Lung (tissue), 11 donors: ENCODE measurements at regions not wholly inside any gene's neighbourhood (a gene's known extent, or its start where the extent isn't known, plus 50 kb on each side); places are given as distances from the start of the nearest gene placed in this dataset.
A peak's percentile ranks its signal among the peaks of the same experiment; 100 is the strongest.

Source experiments
- ATAC-seq: fragments of 200-7000 bp; cut with Tn5 transposase; one replicate; pipeline ENCODE4 v1.9.1; 2020; ENCODE audit warnings: moderate number of reproducible peaks; ENCODE audit not compliant: insufficient read depth, low FRiP score
- DNase-seq, 3 donors: peaks; one replicate each; pipeline ENCODE4 v3.0.0-alpha.2; 2013 to 2017
- H3K27ac ChIP-seq, 2 donors: one replicate each; pipeline ENCODE4 v1.5.1; 2013; ENCODE audit warnings: mild to moderate bottlenecking in 2 of 2, moderate library complexity in 2 of 2, control low read depth in 1 of 2, inconsistent platforms in 1 of 2, low read depth in 1 of 2, low read length in 1 of 2
- H3K27me3 ChIP-seq, 3 donors: one replicate each; pipeline ENCODE4 v1.5.1; 2013; ENCODE audit warnings: low read length in 2 of 3; ENCODE audit not compliant: control insufficient read depth in 3 of 3, insufficient read depth in 3 of 3
- H3K36me3 ChIP-seq, 4 donors: one replicate each; pipeline ENCODE4 v1.5.1; 2013; ENCODE audit warnings: low read length in 4 of 4, mild to moderate bottlenecking in 1 of 4, moderate library complexity in 1 of 4; ENCODE audit not compliant: control insufficient read depth in 4 of 4, insufficient read depth in 4 of 4
- H3K4me1 ChIP-seq, 5 donors: one replicate each; pipeline ENCODE4 v1.5.1; 2013; ENCODE audit warnings: low read length in 5 of 5, mild to moderate bottlenecking in 2 of 5, moderate library complexity in 1 of 5; ENCODE audit not compliant: control insufficient read depth in 5 of 5, insufficient read depth in 5 of 5
- H3K4me3 ChIP-seq: one replicate; pipeline ENCODE4 v1.5.1; 2013; ENCODE audit warnings: mild to moderate bottlenecking, control low read depth, moderate library complexity
- H3K9ac ChIP-seq, 2 donors: one replicate each; pipeline ENCODE4 v1.5.1; 2013; ENCODE audit warnings: low read length in 2 of 2, control low read depth in 1 of 2; ENCODE audit not compliant: insufficient read depth in 1 of 2
- H3K9me3 ChIP-seq, 4 donors: one replicate each; pipeline ENCODE4 v1.5.1; 2013; ENCODE audit warnings: low read length in 3 of 4, mild to moderate bottlenecking in 1 of 4, moderate library complexity in 1 of 4; ENCODE audit not compliant: control insufficient read depth in 4 of 4, insufficient read depth in 3 of 4
- WGBS, 2 donors: extraction: QIAGEN DNeasy Blood & Tissue Kit; methylation state at CpG; one replicate each; pipeline ENCODE4 v1.1.7; 2013; 5-methylcytosine and 5-hydroxymethylcytosine counted together
- TF ChIP-seq, protein P1 (sequence below): IDR thresholded peaks from 2 replicates; pipeline ENCODE4 v1.5.1; 2012; ENCODE audit warnings: mild to moderate bottlenecking; ENCODE audit errors: control extremely low read depth, extremely low read depth
- donor health status: control.
- donor health status: control.
- donor health status: Bipolar disorder and iron deficiency.
- donor health status: healthy.
- donor health status: DM: yes; HTN: yes; CAD: no.

DNA sequence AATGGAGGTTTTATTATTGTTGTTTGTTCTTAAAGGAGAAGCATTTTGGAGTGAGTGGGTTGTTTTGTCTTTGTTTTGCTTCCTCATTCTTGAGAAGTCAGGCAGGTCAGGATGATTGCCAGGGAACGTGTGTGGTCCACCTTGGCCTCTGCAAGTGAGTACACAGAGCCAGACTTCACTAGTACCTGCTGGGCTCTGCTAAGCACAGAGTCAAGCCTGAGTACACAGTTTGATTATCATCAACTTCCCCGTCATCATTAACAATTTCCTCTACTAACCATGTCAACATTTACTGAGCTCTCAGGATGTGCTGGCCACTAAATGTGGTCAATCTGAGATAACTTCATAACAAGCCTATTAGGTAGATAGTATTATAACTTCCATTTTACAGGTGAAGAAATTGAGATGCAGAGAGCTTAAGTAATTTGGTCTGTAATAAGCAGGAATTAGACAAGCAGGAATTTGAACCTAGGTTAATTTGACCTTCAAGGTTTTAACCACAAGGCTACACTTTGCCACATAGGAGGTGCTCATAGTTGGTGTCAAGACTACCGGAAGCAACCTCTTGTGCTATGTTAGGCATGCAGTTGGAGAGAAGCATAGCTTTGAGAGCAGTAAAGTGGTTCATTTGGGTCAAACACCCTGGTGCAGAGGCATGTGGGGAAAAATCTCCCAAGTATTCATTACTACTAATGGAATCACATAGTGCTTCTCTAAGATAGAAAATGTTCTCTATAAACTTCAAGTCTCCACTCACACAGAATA, 178.3 kb downstream of the NUAK1 start:
- no peaks in the 10 kb centered on the region for H3K36me3 ChIP-seq
- H3K4me3 ChIP-seq: no peak overlapping the region
- WGBS, 2 donors: 38 to 51% methylated on average over 3 of the region's 3 CpGs
- peak in 1 of 3 donors; percentile 29 for DNase-seq
- TF ChIP-seq, protein P1, sequence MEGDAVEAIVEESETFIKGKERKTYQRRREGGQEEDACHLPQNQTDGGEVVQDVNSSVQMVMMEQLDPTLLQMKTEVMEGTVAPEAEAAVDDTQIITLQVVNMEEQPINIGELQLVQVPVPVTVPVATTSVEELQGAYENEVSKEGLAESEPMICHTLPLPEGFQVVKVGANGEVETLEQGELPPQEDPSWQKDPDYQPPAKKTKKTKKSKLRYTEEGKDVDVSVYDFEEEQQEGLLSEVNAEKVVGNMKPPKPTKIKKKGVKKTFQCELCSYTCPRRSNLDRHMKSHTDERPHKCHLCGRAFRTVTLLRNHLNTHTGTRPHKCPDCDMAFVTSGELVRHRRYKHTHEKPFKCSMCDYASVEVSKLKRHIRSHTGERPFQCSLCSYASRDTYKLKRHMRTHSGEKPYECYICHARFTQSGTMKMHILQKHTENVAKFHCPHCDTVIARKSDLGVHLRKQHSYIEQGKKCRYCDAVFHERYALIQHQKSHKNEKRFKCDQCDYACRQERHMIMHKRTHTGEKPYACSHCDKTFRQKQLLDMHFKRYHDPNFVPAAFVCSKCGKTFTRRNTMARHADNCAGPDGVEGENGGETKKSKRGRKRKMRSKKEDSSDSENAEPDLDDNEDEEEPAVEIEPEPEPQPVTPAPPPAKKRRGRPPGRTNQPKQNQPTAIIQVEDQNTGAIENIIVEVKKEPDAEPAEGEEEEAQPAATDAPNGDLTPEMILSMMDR: no peak
- peaks cover 0 to 5% (median 0%) of the 10 kb centered on the region in 3 donors for H3K27me3 ChIP-seq
- peak overlapping the region in 1 of 2 donors; percentile 9 for H3K27ac ChIP-seq
- ATAC-seq: no peak
- no peaks in the 10 kb centered on the region for H3K9me3 ChIP-seq
- peaks cover 0 to 8% (median 0%) of the 10 kb centered on the region in 5 donors for H3K4me1 ChIP-seq
- H3K9ac ChIP-seq: no peak overlapping the region

DNA sequence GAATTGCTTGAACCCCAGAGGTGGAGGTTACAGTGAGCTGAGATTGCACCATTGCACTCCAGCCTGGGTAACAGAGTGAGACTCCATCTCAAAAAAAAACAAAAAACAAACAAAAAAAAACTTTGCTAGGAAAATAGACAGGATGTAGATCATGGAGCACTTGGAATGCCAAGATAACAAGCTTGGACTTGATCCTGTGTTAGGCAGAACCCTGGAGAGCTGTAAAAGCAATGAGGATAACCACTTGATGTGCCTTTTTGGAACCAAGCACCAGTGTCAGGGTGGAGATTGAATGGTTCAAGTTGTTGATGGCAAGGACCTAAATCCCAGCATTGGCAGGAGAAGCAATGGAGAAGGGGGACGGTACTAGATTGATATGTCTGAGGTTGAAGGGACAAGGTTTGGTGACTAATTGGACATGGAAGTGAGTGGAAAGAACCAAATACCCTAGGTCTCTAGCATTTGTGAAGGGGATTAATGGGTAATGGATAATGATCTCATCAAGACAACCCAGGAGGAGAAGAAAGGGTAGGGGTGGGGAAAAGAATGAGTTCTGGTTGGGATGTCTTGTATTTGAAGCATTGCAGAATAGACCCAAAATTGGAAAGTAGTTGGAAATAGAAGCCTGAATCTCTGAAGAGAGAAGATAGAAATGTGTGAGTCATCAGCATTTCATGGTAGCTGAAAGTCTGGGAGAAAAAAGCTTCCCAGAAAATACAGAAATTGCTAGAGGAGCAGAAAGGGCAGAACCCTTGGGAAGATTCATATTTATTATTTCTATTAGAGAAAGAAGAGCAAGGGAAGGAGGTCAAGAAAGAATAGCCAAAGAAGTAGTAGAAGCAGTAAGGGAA, 176.7 kb downstream of the NUAK1 start:
- H3K36me3 ChIP-seq: no peaks in the 10 kb centered on the region
- H3K27ac ChIP-seq: no peak overlapping the region
- H3K9ac ChIP-seq: no peak overlapping the region
- peaks cover 0 to 8% (median 2%) of the 10 kb centered on the region in 5 donors for H3K4me1 ChIP-seq
- peaks cover 0 to under 1% (median 0%) of the 10 kb centered on the region in 3 donors for H3K27me3 ChIP-seq
- no peak overlapping the region for H3K4me3 ChIP-seq
- TF ChIP-seq, protein P1: no peak
- ATAC-seq (no peak), DNase-seq (no peak)
- WGBS, 2 donors: 85 to 95% methylated on average over 1 of the region's 1 CpG
- H3K9me3 ChIP-seq: no peaks in the 10 kb centered on the region

DNA sequence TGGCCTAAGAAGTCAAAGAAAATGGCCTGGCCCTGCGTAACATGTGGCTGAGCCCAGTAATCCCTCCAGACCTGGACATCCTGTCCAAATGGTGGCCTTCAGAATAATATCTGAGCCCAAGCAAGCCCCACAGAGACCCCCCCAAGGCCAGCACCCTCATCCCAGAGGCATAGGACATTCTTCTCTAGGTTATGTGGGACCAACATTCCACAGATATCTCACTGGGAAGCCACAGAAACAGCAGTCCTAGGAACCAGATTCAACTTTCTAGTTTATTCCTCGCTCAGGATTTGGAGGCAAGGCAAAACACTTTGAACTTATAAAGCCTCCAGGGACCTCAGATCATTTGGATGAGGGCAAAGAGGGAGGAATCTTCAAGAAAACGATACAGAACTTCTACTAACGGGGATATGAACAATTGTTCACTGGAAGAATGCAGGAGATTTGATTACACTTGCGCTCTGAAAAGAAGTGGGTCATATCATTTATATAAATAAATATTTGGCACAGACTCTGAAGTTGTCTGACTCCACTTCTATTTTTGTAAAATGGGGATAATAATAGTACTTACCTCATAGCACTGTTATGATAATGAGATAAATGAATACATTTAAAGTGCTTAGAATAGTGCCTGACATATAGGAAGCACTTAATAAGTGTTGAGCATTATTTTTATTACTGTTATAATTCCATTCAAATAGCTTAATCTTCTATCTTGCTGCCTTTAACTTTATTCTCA, 171.5 kb downstream of the NUAK1 start:
- Histone ChIP-seq H3K4me1 (peaks cover 0 to 5% (median 0%) of the 10 kb centered on the region in 5 donors), H3K4me3 (no peak overlapping the region), H3K27me3 (no peaks in the 10 kb centered on the region), H3K9ac (no peak overlapping the region), H3K36me3 (no peaks in the 10 kb centered on the region), H3K27ac (peak overlapping the region in 1 of 2 donors; percentile 74), H3K9me3 (peaks cover 0 to 1% (median 0%) of the 10 kb centered on the region in 4 donors)
- ATAC-seq (no peak), DNase-seq (peak in 2 of 3 donors; percentile 12 to 24)
- WGBS, 2 donors: 59 to 62% methylated on average over 5 of the region's 5 CpGs
- TF ChIP-seq, protein P1: no peak
